ENCODE measurements at regions not wholly inside any gene's neighbourhood (a gene's known extent, or its start where the extent isn't known, plus 50 kb on each side); places are given as distances from the start of the nearest gene placed in this dataset.

GRCh38 chr17:59451706-59452105 lies 113.7 kb upstream of the DHX40 start:
- Mint-ChIP-seq H3K36me3 (ENCODE audit: low read depth) (no peaks in the 10 kb centered on the region), H3K9me3 (ENCODE audit: insufficient read depth) (no peaks in the 10 kb centered on the region)
- no peak for ATAC-seq

GRCh38 chr17:59454633-59455105 lies 110.7 kb upstream of the DHX40 start:
- DNase-seq (no peak), ATAC-seq (no peak)
- Mint-ChIP-seq H3K9me3 (ENCODE audit: insufficient read depth) (no peaks in the 10 kb centered on the region), H3K4me1 (ENCODE audit: low read depth) (no peaks in the 10 kb centered on the region), H3K27me3 (ENCODE audit: low read depth) (peaks cover 12% of the 10 kb centered on the region), H3K27ac (no peak overlapping the region), H3K4me3 (no peak overlapping the region), H3K36me3 (ENCODE audit: low read depth) (no peaks in the 10 kb centered on the region)
- ChIA-PET CTCF (no interaction called here), POLR2A (no interaction called here)

More at GRCh38 chr17:59451706-59452105, 113.7 kb upstream of the DHX40 start:
- Mint-ChIP-seq H3K4me1 (ENCODE audit: low read depth) (no peaks in the 10 kb centered on the region), H3K27ac (no peak overlapping the region), H3K4me3 (no peak overlapping the region), H3K27me3 (ENCODE audit: low read depth) (peaks cover 12% of the 10 kb centered on the region)
- DNase-seq, result no peak
- ChIA-PET CTCF (interaction anchor here (1.1 to 2.6 kb wide), 3 partner anchors 10 to 141 kb away, joined by 4 to 10 read pairs (median 5); no protein-coding TSS in a partner anchor), POLR2A (interaction anchor here (0.6 kb wide), 1 partner anchor 27 kb away, joined by 3 read pairs; no protein-coding TSS in a partner anchor)

- CTCF ChIA-PET, result interaction anchor here (1.2 kb wide), 1 partner anchor 15 kb away, joined by 3 read pairs; no protein-coding TSS in a partner anchor
- no peak overlapping the region for H3K27ac Mint-ChIP-seq
- peaks cover 13% of the 10 kb centered on the region for H3K27me3 Mint-ChIP-seq (ENCODE audit: low read depth)
- H3K4me1 Mint-ChIP-seq (ENCODE audit: low read depth), result no peaks in the 10 kb centered on the region
- DNase-seq, result no peak
- no peak overlapping the region for H3K4me3 Mint-ChIP-seq
- H3K36me3 Mint-ChIP-seq (ENCODE audit: low read depth), result no peaks in the 10 kb centered on the region
- H3K9me3 Mint-ChIP-seq (ENCODE audit: insufficient read depth), result no peaks in the 10 kb centered on the region
- POLR2A ChIA-PET, result no interaction called here
- ATAC-seq, result no peak
These were observed 109.0 kb upstream of the DHX40 start for GRCh38 chr17:59456428-59456827.

- no peak for DNase-seq
- H3K4me1 Mint-ChIP-seq (ENCODE audit: low read depth), result no peaks in the 10 kb centered on the region
- ATAC-seq, result no peak
- ChIA-PET POLR2A (no interaction called here), CTCF (interaction anchor here (1.2 kb wide), 1 partner anchor 16 kb away, joined by 3 read pairs; no protein-coding TSS in a partner anchor)
- no peak overlapping the region for H3K27ac Mint-ChIP-seq
- H3K36me3 Mint-ChIP-seq (ENCODE audit: low read depth), result no peaks in the 10 kb centered on the region
- no peaks in the 10 kb centered on the region for H3K9me3 Mint-ChIP-seq (ENCODE audit: insufficient read depth)
- H3K27me3 Mint-ChIP-seq (ENCODE audit: low read depth), result peaks cover 9% of the 10 kb centered on the region
- H3K4me3 Mint-ChIP-seq, result no peak overlapping the region
These were observed 108.3 kb upstream of the DHX40 start for GRCh38 chr17:59456923-59457615.

- Mint-ChIP-seq H3K4me1 (ENCODE audit: low read depth) (peaks cover 7% of the 10 kb centered on the region), H3K36me3 (ENCODE audit: low read depth) (no peaks in the 10 kb centered on the region), H3K4me3 (no peak overlapping the region), H3K9me3 (ENCODE audit: insufficient read depth) (no peaks in the 10 kb centered on the region), H3K27ac (no peak overlapping the region), H3K27me3 (ENCODE audit: low read depth) (peaks cover 5% of the 10 kb centered on the region)
- ChIA-PET POLR2A (no interaction called here), CTCF (interaction anchor here (1.5 to 1.8 kb wide), 2 partner anchors 9 to 21 kb away, joined by 4 to 5 read pairs; no protein-coding TSS in a partner anchor)
- no peak for ATAC-seq
- DNase-seq, result no peak
These were observed 103.0 kb upstream of the DHX40 start for GRCh38 chr17:59462385-59462784.

- Mint-ChIP-seq H3K27me3 (ENCODE audit: low read depth) (peaks cover 5% of the 10 kb centered on the region), H3K36me3 (ENCODE audit: low read depth) (peaks cover 2% of the 10 kb centered on the region), H3K4me1 (ENCODE audit: low read depth) (peaks cover 26% of the 10 kb centered on the region), H3K9me3 (ENCODE audit: insufficient read depth) (no peaks in the 10 kb centered on the region), H3K4me3 (no peak overlapping the region), H3K27ac (no peak overlapping the region)
- ChIA-PET POLR2A (no interaction called here), CTCF (interaction anchor here (1.7 kb wide), 1 partner anchor 135 kb away, joined by 5 read pairs; no protein-coding TSS in a partner anchor)
- ATAC-seq, result no peak
- no peak for DNase-seq
These were observed 101.2 kb upstream of the DHX40 start for GRCh38 chr17:59464246-59464645.

GRCh38 chr17:59465949-59466307 lies 99.5 kb upstream of the DHX40 start:
- H3K36me3 Mint-ChIP-seq (ENCODE audit: low read depth), result peaks cover 11% of the 10 kb centered on the region
- no peak overlapping the region for H3K4me3 Mint-ChIP-seq
- ChIA-PET POLR2A (no interaction called here), CTCF (no interaction called here)
- H3K27me3 Mint-ChIP-seq (ENCODE audit: low read depth), result no peaks in the 10 kb centered on the region
- H3K27ac Mint-ChIP-seq, result no peak overlapping the region
- DNase-seq, result no peak
- ATAC-seq, result no peak
- H3K9me3 Mint-ChIP-seq (ENCODE audit: insufficient read depth), result peaks cover 3% of the 10 kb centered on the region
- H3K4me1 Mint-ChIP-seq (ENCODE audit: low read depth), result peaks cover 43% of the 10 kb centered on the region

- Mint-ChIP-seq H3K27me3 (ENCODE audit: low read depth) (no peaks in the 10 kb centered on the region), H3K4me1 (ENCODE audit: low read depth) (peaks cover 49% of the 10 kb centered on the region), H3K4me3 (no peak overlapping the region), H3K27ac (peak overlapping the region; percentile 91), H3K36me3 (ENCODE audit: low read depth) (peaks cover 11% of the 10 kb centered on the region), H3K9me3 (ENCODE audit: insufficient read depth) (peaks cover 3% of the 10 kb centered on the region)
- DNase-seq (no peak), ATAC-seq (no peak)
- ChIA-PET POLR2A (no interaction called here), CTCF (interaction anchor here (2.0 kb wide), 1 partner anchor 26 kb away, joined by 9 read pairs; no protein-coding TSS in a partner anchor)
These were observed 98.2 kb upstream of the DHX40 start for GRCh38 chr17:59466946-59467801.

- peak overlapping the region; percentile 91 for H3K27ac Mint-ChIP-seq
- ChIA-PET POLR2A (interaction anchor here (0.6 to 1.0 kb wide), 2 partner anchors 140 to 149 kb away, joined by 4 read pairs; partner anchors contain the start of gene CLTC), CTCF (interaction anchor here (1.3 to 1.6 kb wide), 3 partner anchors 29 to 159 kb away, joined by 3 to 5 read pairs (median 5); no protein-coding TSS in a partner anchor)
- DNase-seq, result no peak
- no peak overlapping the region for H3K4me3 Mint-ChIP-seq
- peaks cover 49% of the 10 kb centered on the region for H3K4me1 Mint-ChIP-seq (ENCODE audit: low read depth)
- peaks cover 11% of the 10 kb centered on the region for H3K36me3 Mint-ChIP-seq (ENCODE audit: low read depth)
- ATAC-seq, result no peak
- H3K9me3 Mint-ChIP-seq (ENCODE audit: insufficient read depth), result peaks cover 3% of the 10 kb centered on the region
- no peaks in the 10 kb centered on the region for H3K27me3 Mint-ChIP-seq (ENCODE audit: low read depth)
These were observed 95.5 kb upstream of the DHX40 start for GRCh38 chr17:59469786-59470485.

- ChIA-PET CTCF (interaction anchor here (0.8 to 1.6 kb wide), 4 partner anchors 9 to 160 kb away, joined by 3 to 5 read pairs (median 5); no protein-coding TSS in a partner anchor), POLR2A (interaction anchor here (0.6 kb wide), 1 partner anchor 39 kb away, joined by 4 read pairs; no protein-coding TSS in a partner anchor)
- Mint-ChIP-seq H3K27me3 (ENCODE audit: low read depth) (no peaks in the 10 kb centered on the region), H3K4me1 (ENCODE audit: low read depth) (peaks cover 49% of the 10 kb centered on the region), H3K9me3 (ENCODE audit: insufficient read depth) (peaks cover 4% of the 10 kb centered on the region), H3K27ac (no peak overlapping the region), H3K4me3 (no peak overlapping the region), H3K36me3 (ENCODE audit: low read depth) (peaks cover 11% of the 10 kb centered on the region)
- no peak for ATAC-seq
- no peak for DNase-seq
These were observed 94.6 kb upstream of the DHX40 start for GRCh38 chr17:59470624-59471297.

- POLR2A ChIA-PET, result no interaction called here
- Mint-ChIP-seq H3K27ac (no peak overlapping the region), H3K27me3 (ENCODE audit: low read depth) (peaks cover 5% of the 10 kb centered on the region), H3K4me1 (ENCODE audit: low read depth) (peaks cover 2% of the 10 kb centered on the region), H3K4me3 (no peak overlapping the region), H3K9me3 (ENCODE audit: insufficient read depth) (peaks cover 3% of the 10 kb centered on the region), H3K36me3 (ENCODE audit: low read depth) (no peaks in the 10 kb centered on the region)
- CTCF ChIA-PET, result interaction anchor here (0.8 to 1.2 kb wide), 2 partner anchors 147 to 166 kb away, joined by 3 read pairs; no protein-coding TSS in a partner anchor
- ATAC-seq, result no peak
- DNase-seq, result no peak
These were observed 89.0 kb upstream of the DHX40 start for GRCh38 chr17:59476413-59476812.
